Ascending aorta (tissue), 2 donors: ENCODE measurements at regions not wholly inside any gene's neighbourhood (a gene's known extent, or its start where the extent isn't known, plus 50 kb on each side); places are given as distances from the start of the nearest gene placed in this dataset.

Source experiments
- DNase-seq, 2 donors: peaks; one replicate each; pipeline ENCODE4 v3.0.0-alpha.2; 2019; ENCODE audit warnings: low spot score in 2 of 2
- H3K27ac ChIP-seq, 2 donors: fragments of 200-600 bp; sonication (generic); one replicate each; pipeline ENCODE4 v1.5.1; 2016 to 2017; ENCODE audit warnings: mild to moderate bottlenecking in 1 of 2
- H3K27me3 ChIP-seq: fragments of 200-600 bp; sonication (generic); one replicate; pipeline ENCODE4 v1.5.1; 2017
- H3K36me3 ChIP-seq, 2 donors: fragments of 200-600 bp; sonication (generic); one replicate each; pipeline ENCODE4 v1.5.1; 2016
- H3K4me1 ChIP-seq, 2 donors: fragments of 200-600 bp; sonication (generic); one replicate each; pipeline ENCODE4 v1.5.1; 2016 to 2017; ENCODE audit warnings: mild to moderate bottlenecking in 1 of 2
- H3K4me3 ChIP-seq, 2 donors: fragments of 200-600 bp; sonication (generic); one replicate each; pipeline ENCODE4 v1.5.1; 2016 to 2017; ENCODE audit warnings: mild to moderate bottlenecking in 1 of 2
- H3K9me3 ChIP-seq, 2 donors: fragments of 200-600 bp; sonication (generic); one replicate each; pipeline ENCODE4 v1.5.1; 2016
- intact Hi-C: fragments of 100-400 bp; cut with DNase I; formaldehyde crosslinking; loops from one replicate; pipeline ENCODE4 v1.15.1; 2023
- TF ChIP-seq, protein P1 (sequence below), 3 experiments: fragments of 200-600 bp in 2 of 3; fragments of 450-650 bp in 1 of 3; sonication (generic) in 2 of 3; IDR thresholded peaks; one replicate each; pipeline ENCODE4 v1.5.1; 2016 to 2019; ENCODE audit warnings: antibody characterized with exemption in 3 of 3, mild to moderate bottlenecking in 1 of 3, moderate library complexity in 1 of 3

DNA sequence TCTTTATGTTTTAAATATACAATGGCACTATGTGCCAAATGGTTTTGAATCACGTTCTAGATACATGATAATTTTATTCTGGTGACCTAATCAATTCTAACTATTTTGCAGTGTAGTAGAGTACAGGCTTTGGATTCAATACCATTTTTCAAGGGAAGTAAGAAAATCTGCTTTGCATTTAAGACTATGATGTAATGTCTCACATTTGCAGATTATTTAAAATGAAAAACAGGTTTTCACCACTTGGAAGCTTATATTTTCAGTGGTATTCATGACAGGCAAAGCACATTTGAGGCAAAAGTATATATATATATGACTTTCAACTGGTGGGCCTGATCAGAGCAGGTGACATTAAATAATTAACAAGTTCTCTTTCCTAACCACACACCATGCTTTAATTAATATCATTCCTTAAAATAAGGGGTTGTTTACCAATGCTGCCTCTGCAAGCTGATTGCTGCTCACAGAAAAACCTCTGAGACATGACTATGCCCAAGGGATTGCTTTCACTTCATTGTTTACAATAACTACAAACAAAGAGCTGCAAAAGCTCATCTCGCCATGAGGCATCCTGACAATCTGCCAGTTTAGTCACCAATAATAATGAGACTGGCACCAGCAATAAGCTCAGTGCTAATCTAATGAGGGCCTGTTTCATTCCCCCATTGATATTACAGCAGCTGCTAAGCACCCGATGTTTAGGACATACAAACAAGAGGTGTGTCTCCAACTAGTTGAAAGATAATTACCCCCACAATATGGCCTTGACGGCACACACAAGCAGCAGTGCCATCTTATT, 1176.0 kb upstream of the GJE1 start:
- TF ChIP-seq, protein P1, sequence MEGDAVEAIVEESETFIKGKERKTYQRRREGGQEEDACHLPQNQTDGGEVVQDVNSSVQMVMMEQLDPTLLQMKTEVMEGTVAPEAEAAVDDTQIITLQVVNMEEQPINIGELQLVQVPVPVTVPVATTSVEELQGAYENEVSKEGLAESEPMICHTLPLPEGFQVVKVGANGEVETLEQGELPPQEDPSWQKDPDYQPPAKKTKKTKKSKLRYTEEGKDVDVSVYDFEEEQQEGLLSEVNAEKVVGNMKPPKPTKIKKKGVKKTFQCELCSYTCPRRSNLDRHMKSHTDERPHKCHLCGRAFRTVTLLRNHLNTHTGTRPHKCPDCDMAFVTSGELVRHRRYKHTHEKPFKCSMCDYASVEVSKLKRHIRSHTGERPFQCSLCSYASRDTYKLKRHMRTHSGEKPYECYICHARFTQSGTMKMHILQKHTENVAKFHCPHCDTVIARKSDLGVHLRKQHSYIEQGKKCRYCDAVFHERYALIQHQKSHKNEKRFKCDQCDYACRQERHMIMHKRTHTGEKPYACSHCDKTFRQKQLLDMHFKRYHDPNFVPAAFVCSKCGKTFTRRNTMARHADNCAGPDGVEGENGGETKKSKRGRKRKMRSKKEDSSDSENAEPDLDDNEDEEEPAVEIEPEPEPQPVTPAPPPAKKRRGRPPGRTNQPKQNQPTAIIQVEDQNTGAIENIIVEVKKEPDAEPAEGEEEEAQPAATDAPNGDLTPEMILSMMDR (IDR thresholded peaks at IDR 0.05) = no peak
- Histone ChIP-seq H3K9me3 (no peaks in the 10 kb centered on the region), H3K27ac (no peak overlapping the region), H3K36me3 (no peaks in the 10 kb centered on the region), H3K27me3 (no peaks in the 10 kb centered on the region), H3K4me3 (no peak overlapping the region), H3K4me1 (no peaks in the 10 kb centered on the region)
- DNase-seq = no peak
- intact Hi-C loops = no loop called here

DNA sequence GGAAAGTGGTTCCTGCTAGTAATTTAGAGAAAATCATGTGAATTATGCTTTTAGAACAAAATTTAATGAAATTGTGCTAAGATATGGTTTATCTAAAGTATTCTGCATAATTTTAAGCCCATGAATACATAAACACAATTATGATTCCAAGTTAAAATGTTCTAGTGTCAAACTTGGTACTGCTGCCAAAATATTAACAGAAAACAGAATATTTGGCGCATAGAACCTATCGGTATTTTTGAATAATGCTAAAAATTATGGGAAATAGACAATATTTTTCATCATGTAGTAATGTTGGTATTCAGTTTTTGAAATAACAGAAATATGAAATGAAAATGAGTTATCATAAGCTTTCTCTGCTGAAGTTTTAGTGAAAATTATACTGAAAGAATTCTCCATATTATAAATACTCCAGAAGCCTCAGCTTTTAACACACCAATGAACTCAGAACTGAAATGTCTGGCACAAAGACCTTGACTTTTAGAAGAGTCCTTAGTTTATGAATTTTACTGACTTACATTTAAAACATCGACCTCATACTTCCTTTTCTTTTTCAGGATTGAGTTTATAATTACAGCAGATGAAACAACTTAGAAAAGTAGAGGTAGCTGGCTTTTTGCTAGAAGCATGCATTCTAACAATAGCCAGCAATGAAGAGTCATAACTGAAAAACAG, 1192.3 kb upstream of the GJE1 start:
- Histone ChIP-seq H3K27me3 (no peaks in the 10 kb centered on the region), H3K4me3 (no peak overlapping the region), H3K27ac (no peak overlapping the region), H3K4me1 (no peaks in the 10 kb centered on the region), H3K9me3 (peaks cover 0 to 6% of the 10 kb centered on the region in 2 donors), H3K36me3 (no peaks in the 10 kb centered on the region)
- intact Hi-C loops = no loop called here
- TF ChIP-seq, protein P1 (IDR thresholded peaks at IDR 0.05) = no peak
- no peak for DNase-seq

- intact Hi-C loops = no loop called here
- TF ChIP-seq, protein P1 (IDR thresholded peaks at IDR 0.05) = no peak
- no peaks in the 10 kb centered on the region for H3K27me3 ChIP-seq
- no peak for DNase-seq
- no peaks in the 10 kb centered on the region for H3K9me3 ChIP-seq
- no peaks in the 10 kb centered on the region for H3K36me3 ChIP-seq
- no peak overlapping the region for H3K27ac ChIP-seq
- no peaks in the 10 kb centered on the region for H3K4me1 ChIP-seq
- no peak overlapping the region for H3K4me3 ChIP-seq
Measured at GRCh38 chr6:140932909-140933308, 1199.8 kb upstream of the GJE1 start.

DNA sequence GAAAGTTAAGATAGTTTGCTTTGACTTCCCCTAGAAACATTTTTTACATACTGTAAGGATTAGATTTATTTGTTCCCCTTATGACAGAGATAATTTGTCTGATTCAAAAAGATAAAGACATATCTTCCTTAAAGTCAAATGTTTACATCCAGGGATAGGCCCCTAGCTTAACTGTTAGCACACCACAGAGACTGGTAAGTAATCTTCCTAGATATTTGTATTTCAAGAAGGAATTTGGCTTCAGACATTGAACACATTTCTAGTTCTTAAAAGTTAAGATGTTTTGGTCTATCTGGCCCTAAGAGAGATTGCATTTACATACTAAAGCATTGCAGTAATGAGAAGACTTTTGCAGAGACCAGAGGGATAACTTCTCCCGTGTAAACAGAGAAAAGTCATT, 1201.1 kb upstream of the GJE1 start:
- TF ChIP-seq, protein P1 (IDR thresholded peaks at IDR 0.05) = no peak
- intact Hi-C loops = no loop called here
- Histone ChIP-seq H3K4me1 (no peaks in the 10 kb centered on the region), H3K9me3 (no peaks in the 10 kb centered on the region), H3K27me3 (no peaks in the 10 kb centered on the region), H3K27ac (no peak overlapping the region), H3K36me3 (no peaks in the 10 kb centered on the region), H3K4me3 (no peak overlapping the region)
- no peak for DNase-seq

- no peaks in the 10 kb centered on the region for H3K4me1 ChIP-seq
- no peak overlapping the region for H3K27ac ChIP-seq
- intact Hi-C loops = loop anchor here (10.0 kb wide), 1 partner anchor 1554 kb away; the partner anchor contains the start of gene CITED2
- no peak overlapping the region for H3K4me3 ChIP-seq
- H3K36me3 ChIP-seq = no peaks in the 10 kb centered on the region
- no peaks in the 10 kb centered on the region for H3K27me3 ChIP-seq
- H3K9me3 ChIP-seq = no peaks in the 10 kb centered on the region
- TF ChIP-seq, protein P1 (IDR thresholded peaks at IDR 0.05) = no peak
- no peak for DNase-seq
Measured at GRCh38 chr6:140929121-140929520, 1203.6 kb upstream of the GJE1 start.
